ENCODE measurements at regions not wholly inside any gene's neighbourhood (a gene's known extent, or its start where the extent isn't known, plus 50 kb on each side); places are given as distances from the start of the nearest gene placed in this dataset.

DNA sequence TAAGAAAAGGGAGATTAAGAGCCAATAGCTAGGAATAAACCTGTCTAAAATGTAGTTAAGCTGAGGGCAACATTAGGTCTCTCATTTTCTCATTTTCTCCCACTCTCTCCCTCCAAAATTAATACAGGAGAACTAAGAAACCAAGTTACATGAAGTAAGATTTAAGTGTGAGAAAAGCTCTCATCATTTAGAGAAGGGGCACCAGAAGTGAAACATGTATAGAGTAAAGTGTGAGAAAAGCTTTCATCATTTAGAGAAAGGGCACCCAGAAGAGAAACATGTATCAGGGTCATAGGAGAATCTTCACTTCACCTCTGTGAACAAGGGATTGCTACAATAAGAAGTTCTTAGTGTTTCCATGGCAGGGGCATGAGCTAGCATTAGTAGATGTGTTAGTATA is 132.4 kb upstream of the CNTN1 start:
- Histone ChIP-seq H4K5ac (ENCODE audit: insufficient read length, low read depth, low read length) (no peak overlapping the region), H3K56ac (ENCODE audit: insufficient read length, low read depth, low read length) (no peak overlapping the region), H2BK15ac (ENCODE audit: low read depth, low read length) (no peak overlapping the region), H3T11ph (ENCODE audit: low read length) (no peak overlapping the region), H3K79me2 (ENCODE audit: insufficient read depth, low read length) (no peaks in the 10 kb centered on the region), H3K23ac (ENCODE audit: insufficient read length, low read depth, low read length) (no peak overlapping the region), H3K14ac (ENCODE audit: insufficient read depth, low read length) (no peak overlapping the region), H2AFZ (ENCODE audit: low read length) (no peak overlapping the region), H4K91ac (ENCODE audit: insufficient read length, low read depth, low read length) (no peak overlapping the region), H2BK20ac (ENCODE audit: low read depth, low read length, poor library complexity, severe bottlenecking) (no peak overlapping the region), H4K8ac (replicated peaks; ENCODE audit: insufficient read length, low read depth, low read length) (no peak overlapping the region), H3K79me1 (ENCODE audit: insufficient read depth, low read depth, low read length, poor library complexity, severe bottlenecking) (no peaks in the 10 kb centered on the region), H2AK5ac (ENCODE audit: insufficient read length, low read length) (no peak overlapping the region), H3K23me2 (ENCODE audit: insufficient read length, low read depth, low read length, poor library complexity, severe bottlenecking) (no peaks in the 10 kb centered on the region), H3K4ac (ENCODE audit: low read depth, low read length) (no peak overlapping the region), H3K18ac (ENCODE audit: insufficient read length, low read depth, low read length) (no peak overlapping the region), H3K4me2 (ENCODE audit: insufficient read depth, insufficient read length, low read length) (no peak overlapping the region), H4K20me1 (ENCODE audit: control insufficient read depth, insufficient read depth, insufficient read length) (no peaks in the 10 kb centered on the region), H3K27me3 (ENCODE audit: insufficient read depth, low read length) (no peaks in the 10 kb centered on the region), H3K9ac (ENCODE audit: extremely low read depth, insufficient read length, low read length) (no peak overlapping the region), H2BK120ac (ENCODE audit: low read depth, low read length, poor library complexity, severe bottlenecking) (no peak overlapping the region), H2BK5ac (ENCODE audit: insufficient read length, low read length) (no peak overlapping the region), H3K9me3 (ENCODE audit: control insufficient read depth, low read depth, low read length) (no peaks in the 10 kb centered on the region), H2BK12ac (ENCODE audit: insufficient read length, low read depth, low read length) (no peak overlapping the region), H3K4me1 (ENCODE audit: insufficient read depth, low read length) (no peaks in the 10 kb centered on the region), H3K27ac (ENCODE audit: insufficient read length, low read depth, low read length) (no peak overlapping the region)
- H3K36me3 Mint-ChIP-seq (ENCODE audit: insufficient read depth in 1 of 3, low read depth in 3 of 3), result no peaks in the 10 kb centered on the region
- H3K9me3 Mint-ChIP-seq, result no peaks in the 10 kb centered on the region
- H3K27me3 Mint-ChIP-seq (ENCODE audit: low read depth), result no peaks in the 10 kb centered on the region; the same call in 1 of the 2 replicates
- H3K27ac Mint-ChIP-seq, result no peak overlapping the region
- H3K4me3 Mint-ChIP-seq, result no peak overlapping the region
- no peaks in the 10 kb centered on the region for H3K4me1 Mint-ChIP-seq
- DNase-seq, result no peak
- TF ChIP-seq, protein P1, sequence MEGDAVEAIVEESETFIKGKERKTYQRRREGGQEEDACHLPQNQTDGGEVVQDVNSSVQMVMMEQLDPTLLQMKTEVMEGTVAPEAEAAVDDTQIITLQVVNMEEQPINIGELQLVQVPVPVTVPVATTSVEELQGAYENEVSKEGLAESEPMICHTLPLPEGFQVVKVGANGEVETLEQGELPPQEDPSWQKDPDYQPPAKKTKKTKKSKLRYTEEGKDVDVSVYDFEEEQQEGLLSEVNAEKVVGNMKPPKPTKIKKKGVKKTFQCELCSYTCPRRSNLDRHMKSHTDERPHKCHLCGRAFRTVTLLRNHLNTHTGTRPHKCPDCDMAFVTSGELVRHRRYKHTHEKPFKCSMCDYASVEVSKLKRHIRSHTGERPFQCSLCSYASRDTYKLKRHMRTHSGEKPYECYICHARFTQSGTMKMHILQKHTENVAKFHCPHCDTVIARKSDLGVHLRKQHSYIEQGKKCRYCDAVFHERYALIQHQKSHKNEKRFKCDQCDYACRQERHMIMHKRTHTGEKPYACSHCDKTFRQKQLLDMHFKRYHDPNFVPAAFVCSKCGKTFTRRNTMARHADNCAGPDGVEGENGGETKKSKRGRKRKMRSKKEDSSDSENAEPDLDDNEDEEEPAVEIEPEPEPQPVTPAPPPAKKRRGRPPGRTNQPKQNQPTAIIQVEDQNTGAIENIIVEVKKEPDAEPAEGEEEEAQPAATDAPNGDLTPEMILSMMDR (conservative IDR thresholded peaks at IDR 0.05), result no peak

All from H9 (cell line).